CD4-positive, alpha-beta T cell treated with Interferon alpha-2 for 1 hour (primary cell): ENCODE measurements at regions not wholly inside any gene's neighbourhood (a gene's known extent, or its start where the extent isn't known, plus 50 kb on each side); places are given as distances from the start of the nearest gene placed in this dataset.
"Not testable (repeated sequence)": the region's sequence is repeated elsewhere in the genome, so short reads cannot be mapped to it uniquely, and the experiment has no call there.

ENCODE experiments used
- DNase-seq, 2 donors: peaks; one replicate each; pipeline ENCODE4 v3.0.0-alpha.2; 2020 to 2022

DNA sequence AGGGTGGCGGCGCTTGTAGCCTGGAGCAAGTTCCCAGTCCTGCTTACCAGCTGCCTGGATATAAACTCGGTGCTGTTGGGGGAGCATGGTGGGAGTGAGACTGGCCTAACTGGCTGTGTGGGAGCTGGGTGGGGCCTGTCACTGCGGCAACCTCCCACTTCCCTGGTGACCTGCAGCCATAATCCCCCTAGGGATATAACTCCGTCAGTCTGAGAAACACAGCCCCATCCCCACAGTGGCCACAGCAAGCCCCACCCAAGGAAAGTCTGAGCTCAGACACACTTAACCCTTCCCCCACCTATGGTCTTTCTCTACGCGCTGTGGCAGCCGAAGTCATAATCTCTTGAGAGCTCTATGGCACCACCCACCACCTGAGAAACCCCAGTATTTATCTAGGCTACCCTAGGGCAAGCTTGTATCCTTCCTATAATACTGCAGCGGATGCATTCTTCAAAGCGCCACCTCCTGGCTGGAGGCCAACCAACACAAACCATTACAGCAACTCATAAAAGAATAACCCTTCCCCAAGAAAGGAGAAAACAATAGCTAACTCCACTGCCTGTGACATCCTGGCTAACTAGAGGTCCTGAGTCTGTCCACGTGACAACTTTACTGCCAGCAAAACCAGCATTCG is 57.4 kb downstream of the ZNF648 start:
- DNase-seq, result no peak

DNA sequence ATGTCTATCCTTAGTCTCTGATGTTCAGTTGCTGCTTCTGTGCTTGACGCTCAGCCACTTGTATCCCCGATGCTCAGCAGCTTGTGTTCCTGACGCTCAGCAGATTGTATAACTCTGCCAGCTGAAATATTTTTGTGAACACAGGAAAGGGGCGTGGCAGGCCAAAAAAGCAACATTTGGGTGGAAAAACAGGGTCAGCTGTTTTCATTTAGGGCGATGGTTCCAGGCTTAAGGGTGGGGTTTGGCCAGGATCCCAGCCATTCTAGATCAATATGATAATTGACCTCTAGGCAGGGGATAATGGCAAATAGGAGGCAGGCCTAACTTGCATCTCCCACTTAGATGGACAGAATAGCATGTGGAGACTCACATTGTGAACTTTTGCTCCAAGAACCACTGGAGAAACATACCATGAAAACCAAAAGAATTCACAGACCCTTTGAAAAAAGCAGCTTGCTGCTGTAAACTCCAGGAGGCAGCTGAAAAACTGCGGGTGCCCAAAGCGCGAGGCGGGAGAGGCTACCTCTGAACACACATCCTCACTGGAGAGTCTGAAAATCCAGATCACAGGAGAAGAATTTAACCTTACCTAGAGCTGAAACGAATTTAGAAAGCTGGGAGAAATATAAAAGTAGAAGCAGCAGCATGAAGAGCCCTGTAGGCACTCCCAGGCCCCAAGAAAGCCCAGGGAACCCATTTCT is 58.3 kb downstream of the ZNF648 start:
- DNase-seq, result no peak

DNA sequence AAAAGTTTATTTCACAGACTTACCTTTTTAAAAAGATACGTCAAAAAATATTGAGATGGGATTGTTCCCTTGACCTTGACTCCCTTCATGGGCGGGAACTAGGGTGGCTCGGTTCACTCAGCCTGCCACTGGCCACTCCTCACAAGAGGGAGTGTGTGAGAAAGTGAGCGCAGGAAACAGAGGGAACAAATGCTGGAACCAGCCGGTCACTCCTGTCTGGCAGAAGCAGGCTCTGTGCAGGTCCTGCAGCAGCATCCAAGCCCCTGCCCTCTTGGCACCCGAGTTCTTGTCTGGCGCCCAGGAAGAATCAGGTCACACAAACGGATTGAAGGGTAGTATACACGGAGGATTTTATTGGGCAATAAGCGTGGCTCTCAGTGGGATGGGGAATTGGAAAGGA is 58.9 kb downstream of the ZNF648 start:
- no peak for DNase-seq

DNA sequence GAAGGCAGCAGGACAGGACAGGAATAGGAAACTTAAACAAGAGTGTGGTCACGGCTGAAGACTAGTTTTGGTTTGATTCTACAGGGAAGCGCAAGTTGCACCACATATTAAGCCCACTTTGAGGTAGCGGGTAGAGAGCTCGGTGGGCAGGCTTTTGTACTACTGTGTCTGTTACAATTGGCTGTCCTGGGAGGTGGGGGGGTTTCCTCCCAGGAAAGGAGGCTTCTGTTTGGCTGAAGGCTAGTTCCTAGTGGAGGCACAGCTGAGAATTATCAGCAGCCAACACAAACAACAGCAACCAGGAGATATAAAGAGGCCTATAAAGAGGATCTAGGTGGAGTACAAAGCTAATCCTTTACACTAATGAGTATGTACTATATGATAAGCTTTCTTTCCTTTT is 62.7 kb downstream of the ZNF648 start:
- DNase-seq, result no peak

DNA sequence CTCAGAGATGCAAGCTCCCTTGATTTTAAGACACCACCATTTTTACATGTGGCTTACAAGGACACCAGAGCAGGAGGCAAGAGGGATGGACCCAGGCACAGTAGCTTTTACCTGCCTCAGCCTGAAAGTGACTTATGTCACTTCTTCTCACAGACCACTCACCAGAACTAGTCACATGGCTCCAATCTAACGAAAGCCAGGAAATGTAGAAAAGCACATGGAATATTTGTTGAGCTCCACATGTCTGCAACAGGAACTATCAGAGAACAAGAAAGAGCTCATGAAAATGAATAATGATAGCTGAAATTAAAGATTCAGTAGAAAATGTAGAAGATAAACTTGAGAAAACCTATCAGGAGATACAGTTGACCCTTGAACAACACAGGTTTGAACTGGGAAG is 69.4 kb downstream of the ZNF648 start:
- no peak for DNase-seq

DNA sequence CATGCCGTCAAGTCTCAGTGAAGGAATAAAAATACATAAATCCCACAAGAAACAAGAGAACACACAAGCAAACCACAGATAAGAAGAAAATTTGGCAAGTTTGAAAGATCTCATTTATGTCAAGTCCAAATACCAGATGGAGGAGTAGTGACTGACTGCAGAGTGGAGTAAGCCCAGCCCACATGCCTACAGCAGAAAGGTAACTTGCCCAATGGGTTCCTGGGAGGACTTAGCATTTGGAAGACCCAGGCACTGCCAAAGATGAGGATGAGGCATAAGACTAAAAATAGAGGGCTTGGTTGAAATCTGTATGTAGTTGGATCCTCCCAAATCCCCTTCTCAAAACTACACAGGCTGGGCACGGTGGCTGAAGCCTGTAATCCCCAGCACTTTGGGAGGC is 70.8 kb downstream of the ZNF648 start:
- no peak for DNase-seq

DNA sequence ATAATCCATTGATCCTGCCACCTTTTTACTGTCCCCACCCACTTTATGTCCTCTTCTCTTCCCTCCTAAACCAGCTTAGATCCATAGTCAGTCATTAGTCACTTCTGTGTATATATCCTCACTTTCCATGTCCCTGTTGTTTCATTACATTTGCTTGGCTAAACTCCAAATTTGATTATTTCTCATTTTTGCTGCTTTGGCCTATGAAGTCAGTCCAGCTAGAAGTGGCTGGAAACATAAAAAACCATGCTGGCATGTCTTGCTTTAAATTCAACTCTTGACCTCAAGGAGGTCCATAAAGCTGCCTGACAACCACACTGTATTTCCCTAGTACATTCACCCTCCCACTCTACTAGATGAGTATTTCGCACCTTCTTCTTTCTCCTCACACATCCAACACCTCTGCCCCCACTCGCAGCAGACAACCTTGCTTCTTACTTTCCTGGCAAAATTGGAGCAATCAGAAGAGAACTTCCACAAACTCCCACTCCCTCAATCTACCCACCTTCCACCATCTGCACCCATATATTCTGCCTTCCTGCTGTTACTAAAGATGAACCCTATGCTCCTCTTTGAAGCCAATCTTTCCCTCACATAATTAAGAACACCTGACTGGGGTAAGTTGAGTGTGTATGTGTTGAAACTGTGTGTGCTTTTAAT is 72.1 kb downstream of the ZNF648 start:
- DNase-seq, result no peak

DNA sequence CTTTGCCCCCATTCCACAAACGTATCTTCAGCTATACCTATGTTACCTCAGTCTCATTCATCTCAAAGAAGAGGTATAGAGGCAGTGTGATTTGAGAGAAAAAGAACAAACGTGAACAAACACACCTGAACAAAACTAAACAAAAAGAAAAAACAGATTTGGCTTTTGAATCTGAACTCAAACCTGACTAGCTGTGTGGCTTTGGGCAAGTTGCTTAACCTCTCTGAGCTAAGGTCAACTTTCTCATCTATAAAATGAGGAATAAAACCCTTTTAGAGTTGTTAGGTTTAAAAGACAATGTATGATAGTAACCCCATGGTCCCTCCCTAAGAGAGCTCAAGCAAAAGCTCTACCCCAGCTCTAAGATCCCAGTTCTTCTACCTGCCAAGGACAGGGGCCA is 73.5 kb downstream of the ZNF648 start:
- no peak for DNase-seq

DNA sequence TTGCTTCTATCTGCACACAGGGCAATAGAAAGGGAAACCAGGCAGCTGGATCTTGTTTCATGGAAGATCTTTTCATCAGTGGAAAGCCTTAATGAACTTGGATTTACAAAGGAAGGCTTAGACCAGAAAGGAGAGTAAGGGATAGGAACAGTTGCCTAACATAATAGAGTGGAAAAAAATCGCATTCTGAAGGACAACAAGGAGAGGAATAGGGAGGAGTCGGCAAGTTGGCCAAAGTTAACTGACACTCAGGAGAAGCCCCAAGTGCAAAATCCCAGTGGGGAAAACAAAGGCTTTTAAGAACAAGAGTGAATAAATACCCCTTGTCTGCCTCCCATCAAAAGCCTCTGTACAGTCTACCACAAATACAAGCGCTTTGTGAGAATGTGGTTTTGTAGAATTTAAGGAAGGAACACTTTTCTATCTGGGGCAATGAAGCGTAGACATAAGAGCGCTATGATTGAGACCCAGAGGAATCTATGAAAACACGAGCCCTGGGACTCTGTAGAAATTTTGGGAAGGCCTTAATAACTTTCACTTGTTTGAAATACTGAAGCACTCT is 74.1 kb downstream of the ZNF648 start:
- DNase-seq, result no peak

DNA sequence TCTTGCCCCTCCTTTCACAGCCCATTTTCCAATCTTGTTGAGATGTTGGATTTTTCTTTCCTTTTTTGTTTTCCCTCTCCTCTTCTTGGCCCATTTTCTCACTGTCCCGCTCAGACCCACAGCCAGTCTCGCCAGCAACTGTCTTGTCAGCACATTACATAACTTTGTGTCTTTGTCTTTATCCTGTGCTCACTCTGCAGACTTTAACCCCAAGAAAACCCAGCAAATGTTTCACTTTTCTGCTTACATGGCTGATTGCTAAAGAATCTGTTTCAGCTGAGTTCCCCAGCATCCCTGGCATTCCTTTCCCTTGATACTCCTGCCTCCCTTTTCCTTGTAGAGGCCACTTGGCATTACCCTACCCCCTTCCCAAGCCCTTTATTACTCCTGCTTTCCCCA is 74.6 kb downstream of the ZNF648 start:
- no peak for DNase-seq

DNA sequence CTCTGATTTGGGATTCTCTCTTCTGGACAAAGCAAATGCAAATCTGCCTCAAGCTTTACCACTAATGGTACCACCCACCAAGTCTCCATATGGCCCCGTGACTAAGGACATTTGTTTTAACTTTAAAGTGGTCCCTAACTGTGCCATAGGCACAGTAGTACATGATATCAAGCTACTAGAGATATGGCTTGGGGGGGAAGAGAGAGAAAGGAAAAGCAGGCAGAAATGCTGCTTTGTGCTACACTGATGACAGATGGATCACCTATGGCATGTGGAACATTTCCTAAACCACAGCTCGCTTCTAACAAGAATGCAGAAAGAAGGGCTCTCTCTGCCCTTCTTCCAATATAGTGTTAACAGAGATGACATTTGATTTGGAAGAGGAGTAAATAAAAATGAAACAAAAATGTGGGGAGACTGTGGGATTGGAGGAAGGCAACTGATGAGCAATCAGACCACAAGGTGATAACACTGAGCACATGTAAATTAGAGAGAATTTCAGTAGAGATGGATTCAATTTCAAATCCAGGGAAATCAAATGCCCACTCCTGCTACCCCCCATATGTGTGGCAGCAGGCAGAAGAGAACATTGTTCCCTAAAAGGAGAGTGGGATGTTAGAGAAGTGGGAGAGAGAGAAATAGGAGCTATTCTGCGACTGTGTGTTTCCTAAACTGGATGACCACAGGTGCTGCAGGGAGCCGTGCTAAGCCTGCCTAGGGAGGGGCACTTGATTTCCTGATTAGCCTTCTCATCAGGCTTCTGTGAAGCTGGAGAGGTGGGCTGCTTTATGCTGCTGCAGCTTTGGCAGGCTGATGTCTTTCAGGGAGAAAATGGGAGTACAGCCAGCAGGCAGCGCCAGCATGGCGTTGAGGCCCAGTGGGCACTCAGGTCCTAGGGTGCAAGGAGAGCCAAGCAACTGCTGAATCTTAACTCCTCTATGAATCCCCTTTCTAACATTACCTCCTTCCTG is 75.3 kb downstream of the ZNF648 start:
- no peak for DNase-seq

DNA sequence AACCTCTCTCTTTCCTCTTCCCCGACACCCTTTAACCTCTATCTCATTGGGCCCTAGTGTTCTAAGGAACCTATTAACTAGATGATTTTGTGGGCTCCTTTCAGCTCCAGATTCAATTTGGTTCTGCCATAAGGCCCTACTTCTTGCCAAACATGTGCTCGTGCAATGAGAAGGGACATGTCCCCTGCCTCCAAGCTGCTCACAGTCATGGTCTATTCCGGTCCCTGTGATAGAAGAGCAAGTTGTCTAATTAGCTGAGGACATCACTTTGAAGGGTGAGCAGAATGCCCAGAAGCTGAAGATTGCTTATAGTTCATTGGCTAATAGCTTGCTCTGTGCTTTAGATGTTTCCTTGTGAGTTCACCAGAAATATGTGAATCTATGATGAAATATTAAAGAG is 76.2 kb downstream of the ZNF648 start:
- no peak for DNase-seq

DNA sequence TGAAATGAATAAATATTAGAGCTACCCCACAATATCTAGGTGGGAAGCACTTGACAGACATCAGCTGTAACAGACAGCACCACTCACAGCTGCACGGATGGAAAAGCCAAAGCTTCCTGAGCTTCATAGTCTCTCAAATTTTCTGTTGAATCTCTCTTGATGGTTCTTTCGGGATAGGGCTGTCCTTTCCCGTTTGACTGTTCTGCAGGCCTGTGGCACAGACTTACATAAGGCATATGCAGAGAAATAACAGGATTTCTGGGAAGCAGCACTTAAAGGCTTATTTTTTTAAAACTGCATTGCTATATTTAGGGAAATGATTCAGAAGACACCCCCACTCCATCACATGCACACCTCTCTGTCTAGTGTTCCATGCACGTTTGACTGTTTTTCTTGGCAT is 77.5 kb downstream of the ZNF648 start:
- no peak for DNase-seq

DNA sequence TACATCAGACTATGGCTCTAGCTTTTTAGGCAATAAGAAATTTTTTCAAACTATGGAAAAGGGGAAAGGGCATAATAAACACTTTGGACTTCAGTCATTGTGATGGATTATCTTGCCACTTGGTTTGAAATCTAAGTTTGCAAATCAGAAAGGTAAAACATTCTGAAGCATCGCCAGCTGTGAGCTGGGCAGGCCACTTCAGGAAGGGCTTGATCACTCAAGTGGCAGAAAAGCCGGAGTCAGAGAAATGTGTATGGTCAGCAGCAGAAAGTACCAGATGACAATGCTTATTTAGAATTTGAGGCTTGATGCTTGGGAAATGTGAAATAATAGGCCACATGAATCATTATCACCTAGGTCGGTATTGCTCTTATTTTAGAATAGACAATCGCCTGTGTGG is 79.7 kb downstream of the ZNF648 start:
- no peak for DNase-seq

DNA sequence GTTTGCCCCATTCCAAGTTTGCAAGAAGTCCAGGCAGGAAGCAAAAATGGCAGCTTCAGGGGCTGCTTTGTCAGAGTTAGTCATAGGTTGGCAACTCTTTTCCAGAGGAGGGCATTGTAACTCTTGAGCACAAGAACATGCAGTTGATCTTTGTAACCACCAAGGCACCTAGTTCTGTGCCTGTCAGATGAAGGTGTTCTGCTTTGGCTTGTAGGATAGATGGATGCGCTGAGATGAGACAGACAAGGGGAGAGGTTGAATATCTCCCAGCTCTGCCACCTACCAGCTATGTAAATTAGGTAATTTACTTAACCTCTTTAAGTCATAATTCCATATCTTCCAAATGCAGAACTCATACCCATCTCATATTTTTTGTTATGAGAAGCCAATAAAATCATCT is 89.3 kb downstream of the ZNF648 start:
- no peak for DNase-seq

DNA sequence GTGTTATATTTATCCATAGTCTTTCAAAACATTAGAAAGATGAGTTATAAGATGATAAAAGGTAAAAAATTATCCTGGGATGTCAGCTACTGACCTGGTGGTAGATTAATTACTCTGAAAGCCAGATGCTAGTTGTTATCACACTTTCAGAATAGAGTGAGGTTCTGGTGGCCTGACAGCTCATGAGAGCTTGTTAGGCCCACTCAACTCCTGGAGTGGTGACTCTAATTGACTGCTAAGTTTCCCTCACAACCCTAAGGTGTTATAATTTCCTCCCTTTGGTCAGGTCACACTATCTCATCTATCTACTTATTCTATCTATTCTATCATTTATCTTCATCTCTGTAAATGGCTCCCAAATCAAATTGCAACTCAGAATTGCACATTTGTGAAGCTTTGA is 90.1 kb downstream of the ZNF648 start:
- DNase-seq, result no peak

DNA sequence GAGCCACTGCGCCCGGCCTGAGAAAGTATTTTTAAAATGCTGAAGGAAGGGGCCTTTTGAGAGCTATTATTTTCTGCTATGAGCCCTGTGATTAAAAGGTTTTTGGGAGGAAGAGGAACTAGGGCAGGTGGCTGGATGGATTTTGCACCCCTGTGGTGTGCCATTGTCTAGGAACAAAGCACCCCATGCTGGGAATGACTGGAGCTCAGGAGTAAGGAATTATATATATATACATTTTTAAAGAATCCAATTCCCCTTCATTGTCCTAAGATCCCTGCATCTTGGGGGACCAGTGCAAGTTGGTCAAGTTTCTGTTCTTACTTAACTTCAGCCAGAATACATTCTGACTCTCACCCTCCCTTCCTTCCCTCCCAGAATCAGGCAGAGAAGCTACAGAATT is 91.6 kb downstream of the ZNF648 start:
- no peak for DNase-seq

DNA sequence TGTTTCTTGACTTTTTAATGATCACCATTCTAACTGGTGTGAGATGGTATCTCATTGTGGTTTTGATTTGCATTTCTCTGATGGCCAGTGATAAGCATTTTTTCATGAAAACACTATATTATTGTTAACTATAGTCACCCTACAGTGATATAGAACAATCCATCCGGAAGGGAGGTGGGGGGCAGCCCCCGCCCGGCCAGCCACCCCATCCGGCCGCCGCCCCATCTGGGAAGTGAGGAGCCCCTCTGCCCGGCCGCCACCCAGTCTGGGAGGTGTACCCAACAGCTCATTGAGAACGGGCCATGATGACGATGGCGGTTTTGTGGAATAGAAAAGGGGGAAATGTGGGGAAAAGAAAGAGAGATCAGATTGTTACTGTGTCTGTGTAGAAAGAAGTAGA is 106.8 kb downstream of the ZNF648 start:
- DNase-seq, result not testable (repeated sequence)

DNA sequence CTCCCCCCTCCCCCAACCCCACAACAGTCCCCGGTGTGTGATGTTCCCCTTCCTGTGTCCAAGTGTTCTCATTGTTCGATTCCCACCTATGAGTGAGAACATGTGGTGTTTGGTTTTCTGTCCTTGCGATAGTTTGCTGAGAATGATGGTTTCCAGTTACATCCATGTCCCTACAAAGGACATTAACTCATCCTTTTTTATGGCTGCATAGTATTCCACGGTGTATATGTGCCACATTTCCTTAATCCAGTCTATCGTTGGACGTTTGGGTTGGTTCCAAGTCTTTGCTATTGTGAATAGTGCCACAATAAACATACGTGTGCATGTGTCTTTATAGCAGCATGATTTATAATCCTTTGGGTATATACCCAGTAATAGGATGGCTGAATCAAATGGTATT is 107.3 kb downstream of the ZNF648 start:
- not testable (repeated sequence) for DNase-seq

DNA sequence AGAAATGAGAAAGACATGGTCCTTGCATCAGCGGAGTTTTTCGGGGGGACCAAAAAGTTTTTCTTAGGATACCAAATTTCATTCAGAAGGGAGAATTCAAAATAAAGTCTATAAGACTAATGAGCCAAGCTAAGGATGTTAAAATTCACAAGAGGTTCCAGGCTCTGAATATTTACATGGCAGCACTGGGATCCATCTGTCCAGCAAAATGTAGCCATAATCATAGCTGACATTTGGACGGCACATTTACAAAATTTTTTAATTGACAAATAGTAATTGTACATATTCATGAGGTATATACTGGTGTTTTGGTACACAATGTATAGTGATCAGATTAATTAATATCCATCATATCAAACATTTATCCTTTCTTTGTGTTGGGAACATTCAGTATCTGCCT is 107.9 kb downstream of the ZNF648 start:
- no peak for DNase-seq

DNA sequence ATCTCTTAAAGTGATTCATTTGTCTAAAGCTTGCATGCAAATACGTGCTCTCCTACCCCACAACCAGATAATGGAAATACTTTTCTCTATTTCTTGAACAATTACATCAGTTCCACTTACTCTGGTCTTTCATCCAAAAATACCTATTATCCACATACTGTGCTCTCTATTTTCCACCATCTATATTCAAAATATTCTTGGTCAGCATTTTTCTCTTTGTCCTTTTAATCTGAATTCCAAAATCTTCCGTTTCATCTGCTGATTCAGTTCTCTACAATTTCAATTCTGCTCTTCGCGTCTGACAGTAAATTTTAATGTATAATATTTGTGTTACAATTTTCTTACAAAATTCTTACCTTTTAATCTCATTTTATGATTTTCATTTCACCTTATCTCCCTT is 110.3 kb downstream of the ZNF648 start:
- DNase-seq, result no peak

DNA sequence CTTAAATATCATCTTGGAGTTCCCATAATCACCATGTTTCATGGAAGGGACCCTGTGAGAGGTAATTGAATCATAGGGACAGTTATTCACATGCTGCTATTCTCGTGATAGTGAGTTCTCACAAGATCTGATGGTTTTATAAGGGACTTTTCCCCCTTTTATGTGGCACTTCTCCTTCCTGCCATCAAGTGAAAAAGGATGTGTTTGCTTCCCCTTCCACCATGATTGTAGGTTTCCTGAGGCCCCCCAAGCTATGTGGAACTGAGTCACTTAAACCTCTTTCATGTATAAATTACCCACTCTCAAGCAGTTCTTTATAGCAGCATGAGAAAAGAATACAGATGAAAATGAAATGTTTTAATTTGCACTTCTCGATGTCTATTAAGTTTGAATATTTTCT is 112.0 kb downstream of the ZNF648 start:
- no peak for DNase-seq

DNA sequence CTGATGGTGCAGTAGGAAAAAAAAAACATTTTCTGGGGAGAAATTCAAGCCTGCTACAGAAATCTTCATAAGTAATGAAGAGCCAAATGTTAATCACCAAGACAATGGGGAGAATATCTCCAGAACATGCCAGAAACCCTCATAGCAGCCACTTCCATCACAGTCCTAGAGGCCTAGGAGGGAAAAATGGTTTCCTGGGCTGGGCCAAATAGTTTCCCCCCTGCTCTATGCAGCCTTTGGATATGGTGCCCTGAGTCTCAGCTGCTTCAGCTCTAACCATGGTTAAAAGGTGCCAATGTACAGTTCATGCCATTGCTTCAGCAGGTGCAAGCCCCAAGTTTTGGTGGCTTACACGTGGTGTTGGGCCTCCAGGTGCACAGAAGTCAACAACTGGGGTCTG is 113.1 kb downstream of the ZNF648 start:
- DNase-seq, result no peak
